ENCODE measurements at regions not wholly inside any gene's neighbourhood (a gene's known extent, or its start where the extent isn't known, plus 50 kb on each side); places are given as distances from the start of the nearest gene placed in this dataset.

GRCh38 chr10:52450762-52451291, 136.7 kb downstream of the DKK1 start:
- no peaks in the 10 kb centered on the region for H3K4me1 ChIP-seq (ENCODE audit: control extremely low read depth in 1 of 4, control insufficient read depth in 4 of 4, insufficient read depth in 4 of 4, low read length in 3 of 4)
- H3K9me3 ChIP-seq (ENCODE audit: control extremely low read depth in 1 of 5, control insufficient read depth in 4 of 5, insufficient read depth in 2 of 5, low read depth in 1 of 5, low read length in 4 of 5): no peaks in the 10 kb centered on the region
- no peak for DNase-seq
- H3K36me3 ChIP-seq (ENCODE audit: control insufficient read depth in 4 of 4, insufficient read depth in 4 of 4, low read length in 3 of 4): no peaks in the 10 kb centered on the region
- ChIA-PET CTCF (no interaction called here), POLR2A (no interaction called here)
- no peak overlapping the region for H3K4me3 ChIP-seq (ENCODE audit: control insufficient read depth in 1 of 7, extremely low read depth in 1 of 7, insufficient read depth in 4 of 7, low read depth in 2 of 7, low read length in 6 of 7)
- H3K27ac ChIP-seq (ENCODE audit: insufficient read depth in 1 of 2, low read depth in 1 of 2, low read length in 2 of 2, poor library complexity in 1 of 2, severe bottlenecking in 2 of 2): no peak overlapping the region
- WGBS (ENCODE audit: insufficient coverage): 100% methylated on average over 1 of the region's 6 CpGs
- H3K27me3 ChIP-seq (replicated peaks in 2 of 5; ENCODE audit: control insufficient read depth in 4 of 5, insufficient read depth in 5 of 5, low read length in 4 of 5): no peaks in the 10 kb centered on the region

GRCh38 chr10:52451817-52452216, 137.7 kb downstream of the DKK1 start:
- ChIA-PET POLR2A (no interaction called here), CTCF (no interaction called here)
- H3K4me3 ChIP-seq (ENCODE audit: control insufficient read depth in 1 of 7, extremely low read depth in 1 of 7, insufficient read depth in 4 of 7, low read depth in 2 of 7, low read length in 6 of 7): no peak overlapping the region
- no peaks in the 10 kb centered on the region for H3K27me3 ChIP-seq (replicated peaks in 2 of 5; ENCODE audit: control insufficient read depth in 4 of 5, insufficient read depth in 5 of 5, low read length in 4 of 5)
- no peaks in the 10 kb centered on the region for H3K9me3 ChIP-seq (ENCODE audit: control extremely low read depth in 1 of 5, control insufficient read depth in 4 of 5, insufficient read depth in 2 of 5, low read depth in 1 of 5, low read length in 4 of 5)
- no peak overlapping the region for H3K27ac ChIP-seq (ENCODE audit: insufficient read depth in 1 of 2, low read depth in 1 of 2, low read length in 2 of 2, poor library complexity in 1 of 2, severe bottlenecking in 2 of 2)
- no peak for DNase-seq
- no peaks in the 10 kb centered on the region for H3K36me3 ChIP-seq (ENCODE audit: control insufficient read depth in 4 of 4, insufficient read depth in 4 of 4, low read length in 3 of 4)
- no peaks in the 10 kb centered on the region for H3K4me1 ChIP-seq (ENCODE audit: control extremely low read depth in 1 of 4, control insufficient read depth in 4 of 4, insufficient read depth in 4 of 4, low read length in 3 of 4)

- ChIA-PET POLR2A (no interaction called here), CTCF (interaction anchor here (0.6 kb wide), 1 partner anchor 846 kb away, joined by 3 read pairs; no protein-coding TSS in a partner anchor)
- Histone ChIP-seq H3K4me1 (ENCODE audit: control extremely low read depth in 1 of 4, control insufficient read depth in 4 of 4, insufficient read depth in 4 of 4, low read length in 3 of 4) (no peaks in the 10 kb centered on the region), H3K9me3 (ENCODE audit: control extremely low read depth in 1 of 5, control insufficient read depth in 4 of 5, insufficient read depth in 2 of 5, low read depth in 1 of 5, low read length in 4 of 5) (no peaks in the 10 kb centered on the region), H3K4me3 (ENCODE audit: control insufficient read depth in 1 of 7, extremely low read depth in 1 of 7, insufficient read depth in 4 of 7, low read depth in 2 of 7, low read length in 6 of 7) (no peak overlapping the region), H3K27ac (ENCODE audit: insufficient read depth in 1 of 2, low read depth in 1 of 2, low read length in 2 of 2, poor library complexity in 1 of 2, severe bottlenecking in 2 of 2) (no peak overlapping the region), H3K36me3 (ENCODE audit: control insufficient read depth in 4 of 4, insufficient read depth in 4 of 4, low read length in 3 of 4) (no peaks in the 10 kb centered on the region), H3K27me3 (replicated peaks in 2 of 5; ENCODE audit: control insufficient read depth in 4 of 5, insufficient read depth in 5 of 5, low read length in 4 of 5) (no peaks in the 10 kb centered on the region)
- 89% methylated on average over 8 of the region's 12 CpGs for WGBS (ENCODE audit: insufficient coverage)
- no peak for DNase-seq
These were observed 138.8 kb downstream of the DKK1 start for GRCh38 chr10:52452600-52453493.

GRCh38 chr10:52453501-52453900, 139.4 kb downstream of the DKK1 start:
- no peak for DNase-seq
- H3K27me3 ChIP-seq (replicated peaks in 2 of 5; ENCODE audit: control insufficient read depth in 4 of 5, insufficient read depth in 5 of 5, low read length in 4 of 5): no peaks in the 10 kb centered on the region
- no peak overlapping the region for H3K4me3 ChIP-seq (ENCODE audit: control insufficient read depth in 1 of 7, extremely low read depth in 1 of 7, insufficient read depth in 4 of 7, low read depth in 2 of 7, low read length in 6 of 7)
- no peaks in the 10 kb centered on the region for H3K4me1 ChIP-seq (ENCODE audit: control extremely low read depth in 1 of 4, control insufficient read depth in 4 of 4, insufficient read depth in 4 of 4, low read length in 3 of 4)
- no peak overlapping the region for H3K27ac ChIP-seq (ENCODE audit: insufficient read depth in 1 of 2, low read depth in 1 of 2, low read length in 2 of 2, poor library complexity in 1 of 2, severe bottlenecking in 2 of 2)
- no CpG with 5 or more reads among the region's 1 CpG for WGBS (ENCODE audit: insufficient coverage)
- no peaks in the 10 kb centered on the region for H3K36me3 ChIP-seq (ENCODE audit: control insufficient read depth in 4 of 4, insufficient read depth in 4 of 4, low read length in 3 of 4)
- POLR2A ChIA-PET: no interaction called here
- H3K9me3 ChIP-seq (ENCODE audit: control extremely low read depth in 1 of 5, control insufficient read depth in 4 of 5, insufficient read depth in 2 of 5, low read depth in 1 of 5, low read length in 4 of 5): no peaks in the 10 kb centered on the region
- CTCF ChIA-PET: no interaction called here

- peak in 1 of 3 donors; percentile 3 for DNase-seq
- 56% methylated on average over 3 of the region's 3 CpGs for WGBS (ENCODE audit: insufficient coverage)
- no peak overlapping the region for H3K27ac ChIP-seq (ENCODE audit: insufficient read depth in 1 of 2, low read depth in 1 of 2, low read length in 2 of 2, poor library complexity in 1 of 2, severe bottlenecking in 2 of 2)
- H3K9me3 ChIP-seq (ENCODE audit: control extremely low read depth in 1 of 5, control insufficient read depth in 4 of 5, insufficient read depth in 2 of 5, low read depth in 1 of 5, low read length in 4 of 5): no peaks in the 10 kb centered on the region
- H3K4me1 ChIP-seq (ENCODE audit: control extremely low read depth in 1 of 4, control insufficient read depth in 4 of 4, insufficient read depth in 4 of 4, low read length in 3 of 4): no peaks in the 10 kb centered on the region
- H3K27me3 ChIP-seq (replicated peaks in 2 of 5; ENCODE audit: control insufficient read depth in 4 of 5, insufficient read depth in 5 of 5, low read length in 4 of 5): no peaks in the 10 kb centered on the region
- no peak overlapping the region for H3K4me3 ChIP-seq (ENCODE audit: control insufficient read depth in 1 of 7, extremely low read depth in 1 of 7, insufficient read depth in 4 of 7, low read depth in 2 of 7, low read length in 6 of 7)
- H3K36me3 ChIP-seq (ENCODE audit: control insufficient read depth in 4 of 4, insufficient read depth in 4 of 4, low read length in 3 of 4): no peaks in the 10 kb centered on the region
- POLR2A ChIA-PET: no interaction called here
- CTCF ChIA-PET: no interaction called here
These were observed 140.4 kb downstream of the DKK1 start for GRCh38 chr10:52454491-52454890.

- DNase-seq: no peak
- no peaks in the 10 kb centered on the region for H3K4me1 ChIP-seq (ENCODE audit: control extremely low read depth in 1 of 4, control insufficient read depth in 4 of 4, insufficient read depth in 4 of 4, low read length in 3 of 4)
- H3K27ac ChIP-seq (ENCODE audit: insufficient read depth in 1 of 2, low read depth in 1 of 2, low read length in 2 of 2, poor library complexity in 1 of 2, severe bottlenecking in 2 of 2): no peak overlapping the region
- ChIA-PET POLR2A (no interaction called here), CTCF (interaction anchor here (1.3 kb wide), 1 partner anchor 9 kb away, joined by 3 read pairs; no protein-coding TSS in a partner anchor)
- WGBS (ENCODE audit: insufficient coverage): 90% methylated on average over 3 of the region's 3 CpGs
- no peaks in the 10 kb centered on the region for H3K9me3 ChIP-seq (ENCODE audit: control extremely low read depth in 1 of 5, control insufficient read depth in 4 of 5, insufficient read depth in 2 of 5, low read depth in 1 of 5, low read length in 4 of 5)
- no peaks in the 10 kb centered on the region for H3K27me3 ChIP-seq (replicated peaks in 2 of 5; ENCODE audit: control insufficient read depth in 4 of 5, insufficient read depth in 5 of 5, low read length in 4 of 5)
- H3K4me3 ChIP-seq (ENCODE audit: control insufficient read depth in 1 of 7, extremely low read depth in 1 of 7, insufficient read depth in 4 of 7, low read depth in 2 of 7, low read length in 6 of 7): no peak overlapping the region
- no peaks in the 10 kb centered on the region for H3K36me3 ChIP-seq (ENCODE audit: control insufficient read depth in 4 of 4, insufficient read depth in 4 of 4, low read length in 3 of 4)
These were observed 141.0 kb downstream of the DKK1 start for GRCh38 chr10:52455098-52455497.

- POLR2A ChIA-PET: no interaction called here
- no peak for DNase-seq
- H3K27ac ChIP-seq (ENCODE audit: insufficient read depth in 1 of 2, low read depth in 1 of 2, low read length in 2 of 2, poor library complexity in 1 of 2, severe bottlenecking in 2 of 2): no peak overlapping the region
- H3K9me3 ChIP-seq (ENCODE audit: control extremely low read depth in 1 of 5, control insufficient read depth in 4 of 5, insufficient read depth in 2 of 5, low read depth in 1 of 5, low read length in 4 of 5): no peaks in the 10 kb centered on the region
- no peaks in the 10 kb centered on the region for H3K27me3 ChIP-seq (replicated peaks in 2 of 5; ENCODE audit: control insufficient read depth in 4 of 5, insufficient read depth in 5 of 5, low read length in 4 of 5)
- H3K4me1 ChIP-seq (ENCODE audit: control extremely low read depth in 1 of 4, control insufficient read depth in 4 of 4, insufficient read depth in 4 of 4, low read length in 3 of 4): no peaks in the 10 kb centered on the region
- CTCF ChIA-PET: no interaction called here
- no peak overlapping the region for H3K4me3 ChIP-seq (ENCODE audit: control insufficient read depth in 1 of 7, extremely low read depth in 1 of 7, insufficient read depth in 4 of 7, low read depth in 2 of 7, low read length in 6 of 7)
- no peaks in the 10 kb centered on the region for H3K36me3 ChIP-seq (ENCODE audit: control insufficient read depth in 4 of 4, insufficient read depth in 4 of 4, low read length in 3 of 4)
These were observed 145.0 kb downstream of the DKK1 start for GRCh38 chr10:52459097-52459496.
